ENCODE measurements at regions not wholly inside any gene's neighbourhood (a gene's known extent, or its start where the extent isn't known, plus 50 kb on each side); places are given as distances from the start of the nearest gene placed in this dataset.

GRCh38 chr1:232417636-232418248, 212.2 kb downstream of the SIPA1L2 start:
- no TSS peak for BruUV-seq (replicated peaks)
- Histone ChIP-seq H3K9ac (ENCODE audit: insufficient read depth in 1 of 2, low read depth in 2 of 2, low read length in 2 of 2) (no peak overlapping the region), H3K4me1 (replicated peaks in 1 of 2; ENCODE audit: control insufficient read depth in 2 of 2, insufficient read depth in 2 of 2, low read length in 2 of 2) (no peaks in the 10 kb centered on the region), H3K4me3 (no peak overlapping the region), H3K9me3 (replicated peaks; ENCODE audit: control insufficient read depth, insufficient read depth, low read depth, low read length) (no peaks in the 10 kb centered on the region), H3K9me1 (ENCODE audit: control insufficient read depth, insufficient read depth, low read length) (no peaks in the 10 kb centered on the region), H3K36me3 (ENCODE audit: control insufficient read depth, insufficient read depth, low read length) (no peaks in the 10 kb centered on the region), H3K27ac (ENCODE audit: extremely low read depth, low read depth, low read length) (no peak overlapping the region), H4K20me1 (replicated peaks; ENCODE audit: control insufficient read depth, insufficient read depth, low read length) (no peaks in the 10 kb centered on the region), H3K27me3 (ENCODE audit: control insufficient read depth in 2 of 2, insufficient read depth in 2 of 2, low read length in 2 of 2) (no peaks in the 10 kb centered on the region; a peak in 1 of 5 replicates), H3K79me2 (ENCODE audit: control insufficient read depth, insufficient read depth, low read length) (no peaks in the 10 kb centered on the region), H2AFZ (ENCODE audit: low read depth, low read length) (no peak overlapping the region), H3K4me2 (ENCODE audit: insufficient read depth, low read length) (no peak overlapping the region)
- no peak for FAIRE-seq
- intact Hi-C loops (cut with micrococcal nuclease): no loop called here
- no peak for DNase-seq (ENCODE audit: extremely low read depth in 1 of 4, low spot score in 3 of 4)
- WGBS (ENCODE audit: insufficient coverage, low coverage, missing lambda C conversion rate): under 1% methylated on average over 8 of the region's 10 CpGs
- ChIA-PET CTCF (ENCODE audit: low intra/inter-chr PET ratio) (no interaction called here), POLR2A (no interaction called here)
- no peak for ATAC-seq
- in situ Hi-C loops (cut with MboI): no loop called here
- TF ChIP-seq MTA2 (IDR thresholded peaks at IDR 0.05; ENCODE audit: low read depth) (no peak), POLR2B (IDR thresholded peaks at IDR 0.05; ENCODE audit: low read depth, partially characterized antibody) (no peak), ZNF512 (tag; IDR thresholded peaks at IDR 0.05) (no peak), KAT8 (IDR thresholded peaks at IDR 0.05; ENCODE audit: low read depth) (no peak), NFIC (IDR thresholded peaks at IDR 0.05) (no peak), CAMTA2 (CRISPR knock-in tag; conservative IDR thresholded peaks at IDR 0.05) (no peak), CTCFL (IDR thresholded peaks at IDR 0.05; ENCODE audit: borderline replicate concordance, insufficient read depth, low read depth, low read length, poor library complexity, severe bottlenecking) (no peak), PRDM10 (IDR thresholded peaks at IDR 0.05; ENCODE audit: partially characterized antibody) (no peak), KDM5B (IDR thresholded peaks at IDR 0.05; ENCODE audit: insufficient replicate concordance, low read depth, low read length) (no peak), ZKSCAN8 (CRISPR knock-in tag; IDR thresholded peaks at IDR 0.05) (no peak), MNT (conservative IDR thresholded peaks at IDR 0.05) (no peak), SETDB1 (IDR thresholded peaks at IDR 0.05; ENCODE audit: low read length) (no peak), MEF2D (tag; conservative IDR thresholded peaks at IDR 0.05; ENCODE audit: low read depth) (no peak), PHTF2 (CRISPR knock-in tag; IDR thresholded peaks at IDR 0.05) (no peak), SLC30A9 (CRISPR knock-in tag; IDR thresholded peaks at IDR 0.05) (no peak)

All from K562 (cell line).